ENCODE measurements at regions not wholly inside any gene's neighbourhood (a gene's known extent, or its start where the extent isn't known, plus 50 kb on each side); places are given as distances from the start of the nearest gene placed in this dataset.
"Not testable (repeated sequence)": the region's sequence is repeated elsewhere in the genome, so short reads cannot be mapped to it uniquely, and the experiment has no call there.

DNA sequence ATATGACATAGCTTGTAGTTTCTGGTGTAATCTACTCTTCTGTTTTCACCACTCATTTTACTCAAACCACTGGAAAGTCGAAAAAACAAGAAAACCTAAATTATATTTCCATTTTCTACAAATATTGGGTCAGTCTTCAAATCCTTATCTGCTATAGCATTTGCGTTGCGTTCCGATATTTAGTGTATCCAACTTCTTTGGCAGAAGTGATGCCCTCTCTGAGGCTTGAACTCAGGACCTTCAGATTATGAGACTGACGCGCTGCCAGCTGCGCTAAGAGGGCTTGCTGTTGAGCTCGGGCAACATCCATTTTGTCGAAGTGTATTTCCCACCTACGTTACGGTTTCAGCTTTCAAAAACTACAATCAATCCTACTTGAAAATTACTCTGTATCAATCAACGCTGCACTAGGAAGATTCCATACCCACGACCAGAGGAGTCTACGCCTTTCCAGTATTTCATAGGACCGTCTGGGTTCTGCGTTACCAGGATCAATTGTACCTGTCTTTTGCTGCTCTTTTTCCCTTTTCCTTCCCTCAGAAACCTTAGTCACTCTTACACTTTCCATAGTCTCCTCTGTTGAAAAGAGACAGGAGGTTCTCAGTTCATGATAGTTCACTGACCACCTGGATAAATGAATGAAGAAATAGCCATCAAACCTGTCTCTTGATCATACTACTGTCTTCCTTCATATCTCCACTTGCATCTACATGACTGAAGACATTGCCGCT, 140.5 kb upstream of the ZNF322 start:
- not testable (repeated sequence) for DNase-seq

DNA sequence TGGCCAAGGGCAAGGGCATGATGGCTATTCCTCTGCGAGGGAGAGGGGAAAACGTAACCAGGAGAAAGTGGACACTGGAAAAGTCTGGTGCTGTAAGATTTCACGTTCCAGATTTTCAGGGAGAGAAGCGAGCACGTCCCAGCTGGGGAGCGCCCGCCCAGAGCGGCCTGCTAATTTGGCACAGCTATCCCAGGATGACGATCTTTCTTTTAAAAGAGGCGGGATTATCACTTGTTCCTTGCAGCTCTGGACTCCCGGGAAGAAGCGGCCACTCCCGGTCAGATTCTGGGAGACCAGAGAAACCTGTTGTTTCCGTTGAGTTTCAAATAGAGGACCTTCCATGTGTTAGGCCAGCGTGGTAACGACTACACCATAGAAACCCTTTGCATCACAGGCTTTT, 144.2 kb upstream of the ZNF322 start:
- DNase-seq = not testable (repeated sequence)

GRCh38 chr6:26811486-26812116, 152.1 kb upstream of the ZNF322 start:
- not testable (repeated sequence) for DNase-seq

GRCh38 chr6:26818640-26819225, 159.2 kb upstream of the ZNF322 start:
- not testable (repeated sequence) for DNase-seq

GRCh38 chr6:26827965-26828364, 168.4 kb upstream of the ZNF322 start:
- DNase-seq = not testable (repeated sequence)

GRCh38 chr6:26829480-26829879, 169.9 kb upstream of the ZNF322 start:
- DNase-seq = not testable (repeated sequence)

GRCh38 chr6:26830992-26831391, 171.4 kb upstream of the ZNF322 start:
- DNase-seq = not testable (repeated sequence)

- not testable (repeated sequence) for DNase-seq
Observed at GRCh38 chr6:26835707-26836106, 176.2 kb upstream of the ZNF322 start.

DNA sequence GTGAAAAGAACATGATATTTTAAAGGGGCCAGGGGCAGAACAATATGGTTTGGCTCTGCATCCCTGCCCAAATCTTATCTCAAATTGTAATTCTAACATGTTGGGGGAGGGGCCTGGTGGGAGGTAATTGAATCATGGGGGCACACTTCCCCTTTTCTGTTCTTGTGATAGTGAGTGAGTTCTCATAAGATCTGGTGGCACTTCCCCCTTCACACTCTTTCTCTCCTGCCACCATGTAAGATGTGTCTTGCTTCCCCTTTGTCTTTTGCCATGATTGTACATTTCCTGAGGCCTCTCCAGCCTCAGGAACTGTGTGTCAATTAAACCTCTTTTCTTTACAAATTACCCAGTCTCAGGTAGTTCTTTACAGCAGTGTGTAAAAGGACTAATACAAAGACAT, 177.1 kb upstream of the ZNF322 start:
- not testable (repeated sequence) for DNase-seq

- not testable (repeated sequence) for DNase-seq
Observed at GRCh38 chr6:26844823-26845222, 185.3 kb upstream of the ZNF322 start.

DNA sequence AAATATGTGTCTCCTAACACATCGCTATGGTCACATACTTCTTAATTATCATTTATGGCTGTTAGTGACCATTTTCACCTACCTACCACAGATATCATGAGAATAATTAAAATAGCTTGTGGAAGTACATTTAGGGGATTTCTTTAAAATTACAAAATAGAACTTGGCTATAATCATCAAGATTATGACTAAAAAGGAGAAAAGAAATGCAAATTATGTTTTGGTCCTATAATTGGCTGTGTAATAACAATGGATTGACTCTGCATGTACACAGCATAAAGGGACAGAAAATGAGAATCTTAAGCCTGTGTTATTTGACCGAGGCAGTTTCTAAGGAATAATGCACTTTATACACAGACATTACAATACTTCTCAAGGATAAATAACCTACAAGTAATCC, 197.7 kb upstream of the ZNF322 start:
- DNase-seq = not testable (repeated sequence)

DNA sequence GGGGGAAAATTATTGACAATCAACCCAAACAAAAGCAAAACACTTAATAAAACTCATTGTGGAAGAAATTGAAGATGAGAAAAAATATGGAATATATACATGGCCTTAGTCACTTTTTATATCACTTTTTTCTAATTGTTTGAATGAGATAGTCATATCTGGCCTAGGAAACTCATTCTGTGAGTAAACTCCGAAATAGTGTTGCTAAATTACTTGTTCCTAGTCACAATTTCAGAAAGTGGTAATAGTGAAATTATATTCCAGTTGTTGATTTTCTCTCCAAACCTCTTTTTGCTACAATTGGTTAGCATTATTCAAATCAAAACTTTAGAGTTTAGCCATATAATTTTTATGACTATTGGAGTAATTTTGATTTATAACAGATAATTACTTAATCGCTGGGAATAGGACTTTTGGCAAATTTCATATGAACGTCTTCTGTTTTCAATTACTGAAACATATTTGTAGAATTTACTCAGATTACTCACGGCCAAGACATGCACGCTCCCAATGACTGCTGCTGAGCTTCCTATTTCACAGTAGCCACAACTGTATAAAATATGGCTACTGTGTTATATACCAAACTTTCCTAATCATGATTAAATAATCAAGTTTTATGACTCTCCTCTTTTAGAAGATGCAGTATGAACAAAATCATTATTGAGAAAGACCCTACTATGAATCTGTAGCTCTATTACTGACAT, 199.7 kb upstream of the ZNF322 start:
- not testable (repeated sequence) for DNase-seq

DNA sequence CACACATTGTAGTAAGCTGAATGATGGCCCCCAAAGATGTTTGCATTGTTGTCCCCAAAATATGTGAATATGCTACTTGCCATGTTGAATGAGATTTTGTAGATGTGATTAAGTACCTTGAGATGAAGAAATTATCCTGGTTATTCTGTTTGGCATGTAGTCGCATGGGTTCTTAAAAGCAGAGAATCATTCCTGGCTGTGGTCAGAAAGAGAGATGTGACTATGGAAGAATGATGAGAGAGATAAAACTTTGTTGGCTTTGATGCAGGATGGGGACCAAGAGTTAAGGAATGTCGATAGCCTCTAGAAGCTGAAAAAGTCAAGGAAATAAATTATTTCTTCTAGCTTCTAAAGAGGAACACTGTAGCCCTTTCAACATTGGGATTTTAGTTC, 200.2 kb upstream of the ZNF322 start:
- DNase-seq = not testable (repeated sequence)

GRCh38 chr6:26861913-26862312, 202.4 kb upstream of the ZNF322 start:
- DNase-seq = not testable (repeated sequence)

DNA sequence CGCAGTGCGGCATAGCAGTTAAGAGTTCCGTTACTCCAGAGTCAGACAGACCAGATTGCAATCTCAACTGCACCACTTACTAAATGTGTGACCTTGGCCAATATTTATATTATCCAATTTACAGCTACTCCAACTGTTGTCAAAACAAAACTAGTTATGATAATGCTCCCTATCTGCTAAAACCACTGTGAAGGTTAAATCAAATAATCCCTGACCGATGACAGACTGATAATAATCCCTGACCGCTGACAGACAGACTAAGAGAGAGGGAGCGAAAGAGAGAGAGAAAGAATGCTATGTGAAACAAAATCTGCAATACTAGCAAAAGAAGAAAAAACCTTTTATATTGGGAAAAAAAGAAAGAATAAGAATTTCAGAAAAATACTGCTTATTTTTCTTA, 204.1 kb upstream of the ZNF322 start:
- not testable (repeated sequence) for DNase-seq

GRCh38 chr6:26898785-26899184, 239.2 kb upstream of the ZNF322 start:
- DNase-seq = peak; percentile 0

GRCh38 chr6:26924206-26924605, 264.7 kb upstream of the ZNF322 start:
- DNase-seq = not testable (repeated sequence)

GRCh38 chr6:26928190-26928589, 268.6 kb upstream of the ZNF322 start:
- not testable (repeated sequence) for DNase-seq

- not testable (repeated sequence) for DNase-seq
Observed at GRCh38 chr6:26937258-26937657, 277.7 kb upstream of the ZNF322 start.

- DNase-seq = not testable (repeated sequence)
Observed at GRCh38 chr6:26951211-26951610, 291.7 kb upstream of the ZNF322 start.

- peak; percentile 69 for DNase-seq
Observed at GRCh38 chr6:26956078-26956600, 291.4 kb upstream of the PRSS16 start.

GRCh38 chr6:26956601-26957184, 290.8 kb upstream of the PRSS16 start:
- peak; percentile 81 for DNase-seq

All from tongue (tissue), 1 donor.